Stimulated activated CD4-positive, alpha-beta T cell treated with anti-CD3 and anti-CD28 coated beads, Interleukin-4, amount 100 ng/mL, for 4 hours (primary cell): ENCODE measurements at regions not wholly inside any gene's neighbourhood (a gene's known extent, or its start where the extent isn't known, plus 50 kb on each side); places are given as distances from the start of the nearest gene placed in this dataset.
"Not testable (repeated sequence)": the region's sequence is repeated elsewhere in the genome, so short reads cannot be mapped to it uniquely, and the experiment has no call there.

ENCODE experiments used
- DNase-seq, 2 experiments: peaks; one replicate each; pipeline ENCODE4 v3.0.0-alpha.2; 2020

DNA sequence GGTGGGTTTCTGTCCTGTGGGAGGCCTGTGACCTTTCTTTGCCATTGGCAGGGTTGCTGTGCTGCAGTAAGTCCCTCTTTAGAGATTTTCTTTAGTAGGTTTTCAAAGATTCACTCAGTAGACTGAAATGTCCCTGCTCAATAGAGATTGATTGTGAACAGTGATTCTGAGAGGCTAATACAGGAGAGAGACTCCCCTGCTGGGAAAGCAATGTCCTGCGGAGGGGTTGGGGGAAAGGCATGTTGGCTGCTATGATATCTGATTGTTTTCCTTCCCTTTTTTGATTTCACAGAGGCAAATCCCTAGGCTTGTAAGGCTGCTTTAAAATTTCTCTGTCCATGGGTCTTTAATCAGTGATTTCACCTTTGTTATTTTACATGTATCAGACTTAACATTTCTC lies 589.9 kb downstream of the ADGRL2 start:
- DNase-seq = no peak

DNA sequence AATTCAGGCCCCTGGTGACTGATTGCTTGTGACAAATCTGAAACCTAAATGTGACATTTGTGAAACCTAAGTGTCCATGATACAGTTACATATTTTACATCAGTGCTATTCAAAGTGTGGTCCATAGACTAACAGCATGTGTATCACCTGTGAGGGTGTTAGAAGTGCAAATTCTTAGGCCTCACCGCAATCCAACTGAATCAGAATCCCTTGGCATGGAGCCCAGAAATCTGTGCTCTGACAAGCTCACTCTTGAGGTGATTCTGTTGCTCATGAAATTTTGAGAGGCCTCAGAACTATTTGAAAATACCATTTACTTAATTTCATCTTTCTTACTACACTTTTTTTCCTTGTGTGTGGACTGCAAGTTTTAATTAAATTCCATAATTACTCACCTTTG lies 587.9 kb downstream of the ADGRL2 start:
- DNase-seq = no peak

DNA sequence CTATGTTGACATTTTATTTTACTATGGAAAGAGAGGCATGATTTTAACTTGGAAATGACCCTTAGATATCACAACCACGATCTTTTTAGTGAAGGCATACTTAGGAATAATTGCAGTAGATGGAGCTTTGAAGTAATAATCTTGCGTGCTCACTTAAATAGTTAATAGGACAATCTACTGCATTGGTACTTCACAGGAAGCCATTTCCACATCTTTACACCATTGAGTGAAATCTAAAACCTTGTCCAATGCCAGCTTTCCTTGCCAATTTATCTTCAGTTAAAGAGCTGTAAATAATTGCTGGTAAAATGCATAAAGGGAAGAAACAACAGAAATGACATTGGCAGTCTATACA lies 586.3 kb downstream of the ADGRL2 start:
- no peak for DNase-seq

DNA sequence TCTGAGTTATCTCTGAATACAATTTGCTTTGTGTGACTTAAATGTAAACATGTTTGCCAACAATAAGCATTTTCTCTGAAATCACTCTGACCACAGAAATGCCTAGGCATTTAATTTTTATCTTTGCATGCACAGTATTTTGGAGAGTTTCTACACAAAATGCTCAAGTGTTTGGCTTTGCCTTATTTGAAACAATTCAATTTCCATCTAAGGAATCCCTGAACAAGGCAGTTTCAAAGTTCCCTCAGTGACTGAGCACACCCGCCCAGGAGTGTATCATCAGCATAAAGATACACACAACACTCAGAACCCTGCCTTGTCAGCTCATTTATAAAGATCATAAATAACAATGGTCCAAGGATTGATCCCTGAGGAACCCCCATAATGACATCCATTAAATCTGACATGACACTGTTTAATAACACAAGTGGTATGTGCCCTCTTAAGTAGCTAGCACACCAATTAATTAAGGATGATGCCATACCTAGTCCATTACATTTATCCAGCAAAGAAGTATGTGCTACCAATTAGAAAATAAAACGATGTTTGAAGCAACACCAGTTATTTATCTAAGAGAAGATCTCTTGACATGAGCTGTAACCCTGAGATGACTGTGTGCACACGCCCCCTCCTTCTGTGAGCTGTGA lies 585.8 kb downstream of the ADGRL2 start:
- no peak for DNase-seq

DNA sequence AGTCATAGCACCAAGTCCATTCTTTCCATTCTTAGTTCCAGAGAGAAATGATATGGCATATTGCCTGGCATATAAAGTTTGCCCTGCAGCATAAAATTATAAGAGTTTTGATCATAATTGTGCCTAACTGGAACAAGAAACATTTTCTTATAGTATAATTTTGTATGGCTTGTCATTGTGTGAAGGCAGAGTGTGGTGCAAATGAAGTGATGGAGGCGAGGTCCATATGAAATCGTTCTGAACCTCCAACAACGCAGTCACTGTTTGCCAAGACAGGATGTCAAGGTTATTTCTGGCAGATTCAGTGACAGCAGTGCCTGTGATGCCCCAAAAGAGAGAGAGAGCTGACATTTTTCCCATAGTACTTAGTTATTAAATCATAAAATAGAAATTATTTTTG lies 584.0 kb downstream of the ADGRL2 start:
- no peak for DNase-seq

DNA sequence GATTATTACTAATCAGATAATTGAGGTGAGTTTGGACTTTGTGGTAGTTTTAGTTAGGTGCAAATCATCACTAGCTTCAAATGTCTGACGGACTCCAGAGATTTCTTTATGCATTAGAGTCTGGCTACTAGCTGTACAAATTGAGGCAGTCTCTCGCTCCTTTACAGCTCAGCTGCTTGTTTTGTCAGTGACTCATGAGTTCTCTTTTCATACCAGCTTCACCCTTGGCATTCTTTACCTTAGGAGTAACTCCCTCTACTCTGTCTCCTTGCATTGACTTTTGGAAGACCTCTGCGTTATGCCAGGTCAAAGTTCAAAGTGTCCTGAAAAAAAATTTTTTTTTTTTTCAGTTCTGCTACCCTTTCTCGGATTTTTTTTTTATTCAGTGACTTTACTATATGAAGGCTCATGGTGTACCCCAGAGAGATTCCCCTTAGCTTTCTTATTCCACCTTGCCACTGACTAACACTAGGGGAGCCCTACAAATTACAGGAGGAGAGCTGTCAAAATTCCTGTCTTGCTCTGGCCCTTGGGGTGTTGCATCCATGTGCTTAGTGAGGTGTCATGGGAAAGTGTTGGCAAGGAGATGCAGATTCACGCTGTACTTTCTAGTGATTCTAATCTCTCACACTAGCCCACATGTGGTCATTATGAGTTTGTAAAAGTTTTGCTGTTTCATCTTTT lies 576.6 kb downstream of the ADGRL2 start:
- DNase-seq = no peak

DNA sequence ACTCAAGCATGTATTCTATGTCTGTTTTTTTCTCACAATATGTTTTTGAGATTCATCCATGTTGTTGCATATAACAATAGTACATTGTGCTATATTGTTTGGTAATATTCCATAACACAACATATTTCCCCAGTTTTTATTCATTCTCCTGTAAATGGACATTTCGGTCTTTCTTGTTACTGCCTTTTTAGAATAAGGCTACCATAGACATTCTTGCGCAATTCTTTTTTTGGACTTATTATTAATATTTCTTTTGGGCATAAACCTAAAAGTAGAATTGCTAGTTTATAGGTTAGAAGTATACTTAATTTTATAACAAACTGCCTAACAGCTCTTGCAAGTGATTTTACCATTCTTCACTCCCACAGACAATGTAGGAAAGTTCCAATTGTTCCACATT lies 573.0 kb downstream of the ADGRL2 start:
- DNase-seq = no peak

DNA sequence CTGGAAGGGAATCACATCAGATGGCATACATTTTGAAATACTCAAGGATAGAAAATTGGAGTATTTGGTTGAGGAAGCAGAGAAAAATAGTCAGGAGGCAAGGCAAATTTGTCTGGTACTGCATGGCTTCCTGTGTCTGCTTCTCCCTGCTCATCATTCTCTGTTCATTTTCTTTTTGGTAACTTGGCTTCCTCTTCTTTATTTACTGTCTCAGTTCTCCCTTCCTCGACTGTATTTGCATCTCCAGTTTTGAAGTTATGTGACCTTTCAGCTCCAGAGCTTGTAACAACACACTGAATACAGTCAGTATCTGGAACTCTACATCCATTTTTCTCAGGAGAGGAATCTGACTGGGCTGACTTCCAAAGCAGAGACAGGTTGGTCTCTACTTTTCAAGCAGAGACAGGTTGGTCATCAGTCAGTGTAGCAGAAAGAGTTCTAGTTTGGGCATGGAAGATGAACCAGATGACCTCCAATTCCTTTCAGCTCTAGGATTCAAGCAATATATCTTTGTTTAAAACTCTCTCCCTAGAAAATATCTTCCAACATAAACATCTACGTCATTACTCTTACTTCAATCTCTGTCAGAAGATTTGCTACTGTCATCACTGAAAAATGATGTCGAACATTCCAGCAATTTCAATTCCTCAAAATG lies 571.2 kb downstream of the ADGRL2 start:
- no peak for DNase-seq

DNA sequence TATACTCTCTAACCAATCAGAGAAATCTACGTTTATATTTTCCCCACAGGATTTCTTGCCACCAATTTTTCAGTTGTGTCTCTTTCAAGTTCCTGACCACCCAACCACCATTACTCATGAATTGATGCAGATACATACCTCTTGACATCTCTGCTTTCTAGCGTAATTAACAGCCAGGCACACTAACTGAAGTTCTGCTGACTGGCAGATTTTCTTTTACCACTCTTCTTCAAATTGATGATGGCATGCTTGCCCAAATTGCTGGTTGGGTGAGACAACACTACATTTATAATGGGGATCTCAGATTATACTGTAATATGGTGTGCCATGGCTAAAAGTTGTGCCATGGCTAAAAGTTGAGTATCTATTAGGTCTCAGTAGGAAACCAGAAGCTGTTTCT lies 566.7 kb downstream of the ADGRL2 start:
- DNase-seq = no peak

DNA sequence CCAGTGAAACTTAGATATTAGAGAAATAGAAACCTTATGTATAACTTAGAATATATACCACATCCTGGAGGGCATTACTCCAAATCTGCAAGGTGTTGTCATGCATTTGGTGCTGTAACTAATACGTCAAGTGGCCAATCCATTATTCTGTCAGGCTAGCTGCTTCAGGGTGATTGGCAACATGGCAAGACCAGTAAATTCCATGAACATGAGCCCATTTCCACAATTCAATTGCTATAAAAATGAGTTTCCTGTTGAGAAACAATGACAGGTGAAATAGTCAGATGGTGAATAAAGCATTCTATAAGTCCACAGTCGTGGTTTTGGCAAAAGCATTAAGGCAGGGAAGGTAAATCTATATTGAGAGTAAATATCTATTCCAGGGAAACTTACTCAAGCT lies 566.0 kb downstream of the ADGRL2 start:
- no peak for DNase-seq

DNA sequence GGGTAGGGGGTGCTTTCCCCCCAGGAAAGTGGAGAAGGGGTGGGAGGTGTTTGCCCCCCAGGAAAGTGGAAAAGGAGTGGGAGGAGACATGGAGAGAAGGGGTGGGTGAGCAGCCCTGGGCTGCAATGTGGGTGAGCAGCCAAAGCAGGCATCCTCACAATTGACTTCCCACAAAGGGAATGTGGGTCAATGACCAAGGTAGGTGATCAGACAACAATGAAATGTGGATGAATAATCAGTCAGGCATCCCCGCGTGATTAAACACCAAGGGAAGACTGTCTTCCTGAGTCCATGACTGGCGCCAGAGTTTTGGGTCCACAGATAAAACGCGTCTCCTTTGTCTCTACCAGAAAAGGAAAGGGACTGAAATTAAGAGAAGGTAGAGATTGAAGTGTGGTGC lies 558.8 kb downstream of the ADGRL2 start:
- not testable (repeated sequence) for DNase-seq

DNA sequence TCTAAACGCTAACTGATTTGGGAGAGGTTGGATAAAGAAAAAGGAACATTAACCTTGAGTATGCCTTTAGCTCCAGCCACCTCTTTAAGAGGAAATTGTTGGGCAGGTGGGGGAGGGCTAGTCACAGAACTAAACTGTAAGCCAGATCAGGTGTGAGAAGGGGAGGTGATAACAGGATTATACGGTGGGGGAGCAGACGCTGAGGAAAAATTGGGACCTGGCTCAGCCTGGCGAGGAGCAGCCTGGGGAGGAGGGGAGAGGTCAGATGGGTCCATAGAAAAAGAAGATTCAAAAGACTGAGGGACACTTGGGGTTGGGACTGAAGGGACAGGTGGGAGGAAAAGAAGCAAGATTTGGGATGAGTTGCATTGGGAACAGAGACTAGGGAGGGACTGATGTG lies 558.0 kb downstream of the ADGRL2 start:
- DNase-seq = not testable (repeated sequence)

DNA sequence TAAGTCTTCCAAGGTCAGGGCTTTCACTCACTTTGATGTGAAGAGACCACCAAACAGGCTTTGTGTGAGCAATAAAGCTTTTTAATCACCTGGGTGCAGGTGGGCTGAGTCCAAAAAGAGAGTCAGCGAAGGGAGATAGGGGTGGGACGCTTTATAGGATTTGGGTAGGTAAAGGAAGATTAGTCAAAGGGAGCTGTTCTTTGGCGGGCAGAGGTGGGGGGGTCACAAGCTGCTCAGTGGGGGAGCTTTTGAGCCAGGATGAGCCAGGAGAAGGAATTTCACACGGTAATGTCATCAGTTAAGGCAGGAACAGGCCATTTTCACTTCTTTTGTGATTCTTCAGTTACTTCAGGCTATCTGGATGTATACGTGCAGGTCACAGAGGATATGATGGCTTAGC lies 553.8 kb downstream of the ADGRL2 start:
- not testable (repeated sequence) for DNase-seq

DNA sequence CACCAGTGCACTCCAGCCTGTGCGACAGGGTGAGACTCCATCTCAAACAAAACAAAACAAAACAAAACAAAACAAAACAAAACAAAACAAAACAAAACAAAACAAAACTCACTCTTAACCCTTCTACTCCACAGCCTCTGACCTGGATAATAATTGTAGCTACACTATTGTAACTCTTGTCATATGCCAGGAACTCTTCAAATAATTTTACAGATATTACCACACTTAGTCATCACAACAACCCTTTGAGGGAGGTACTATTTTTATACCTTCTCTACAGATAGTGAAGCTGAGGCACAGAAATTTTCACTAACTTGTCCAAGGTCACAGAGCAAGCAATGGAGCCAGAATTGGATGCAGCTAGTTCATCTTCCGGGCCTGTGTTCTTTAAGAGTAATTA lies 547.8 kb downstream of the ADGRL2 start:
- no peak for DNase-seq

DNA sequence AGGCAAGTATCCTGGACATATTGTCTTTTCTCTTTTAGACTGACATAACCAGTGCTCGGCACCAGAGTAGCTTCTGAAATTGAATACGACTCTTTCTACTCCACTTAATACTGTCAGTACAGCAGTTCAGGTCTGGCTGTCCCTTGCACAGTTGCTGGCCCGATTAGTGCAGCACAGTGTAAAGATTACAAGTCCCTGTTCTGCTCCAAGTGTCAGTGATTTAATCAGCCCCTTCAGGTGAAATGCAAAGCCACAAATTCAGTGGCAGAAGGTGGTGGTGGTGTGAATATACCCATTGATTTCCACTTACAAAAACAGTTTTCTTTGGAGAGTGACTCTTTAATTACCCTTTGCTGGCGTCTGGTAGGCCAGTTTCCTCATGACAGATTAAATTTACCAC lies 545.4 kb downstream of the ADGRL2 start:
- no peak for DNase-seq

DNA sequence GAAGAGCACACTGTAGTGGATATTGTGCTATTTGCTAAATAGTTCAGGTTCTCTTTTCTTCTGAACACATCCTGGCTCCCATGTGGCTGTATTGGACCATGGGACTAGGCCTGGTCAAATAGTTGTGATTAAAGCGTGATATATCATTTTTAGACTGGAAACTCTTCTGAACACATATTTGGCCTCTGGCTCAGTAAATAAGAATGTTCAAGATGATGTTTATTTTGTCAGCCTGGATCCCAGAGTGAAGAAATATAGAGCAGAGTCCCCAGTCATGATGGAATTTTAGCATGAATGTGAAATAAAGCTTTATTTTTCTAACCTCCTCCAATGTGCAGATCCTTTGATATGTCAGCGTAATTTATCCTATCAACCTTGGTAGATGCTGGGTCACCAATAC lies 542.6 kb downstream of the ADGRL2 start:
- DNase-seq = no peak

DNA sequence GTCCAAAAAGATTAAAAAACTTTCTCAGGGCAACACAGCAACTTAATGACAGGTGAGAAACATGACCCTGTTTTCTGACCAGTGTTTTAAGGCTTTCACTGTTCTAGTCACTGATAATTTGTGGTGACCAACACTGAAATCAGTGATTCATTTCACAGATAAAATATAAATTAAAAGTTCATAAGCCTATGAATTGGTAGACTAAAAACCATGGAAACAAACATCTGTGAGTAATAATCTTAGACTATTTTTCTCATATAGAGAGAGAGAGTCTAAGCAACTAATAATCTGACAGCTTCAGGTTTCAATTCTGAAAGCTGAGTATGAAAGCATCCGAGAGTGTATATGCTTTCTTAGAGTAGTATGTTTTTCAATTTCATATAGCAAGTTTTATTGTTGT lies 536.9 kb downstream of the ADGRL2 start:
- no peak for DNase-seq

DNA sequence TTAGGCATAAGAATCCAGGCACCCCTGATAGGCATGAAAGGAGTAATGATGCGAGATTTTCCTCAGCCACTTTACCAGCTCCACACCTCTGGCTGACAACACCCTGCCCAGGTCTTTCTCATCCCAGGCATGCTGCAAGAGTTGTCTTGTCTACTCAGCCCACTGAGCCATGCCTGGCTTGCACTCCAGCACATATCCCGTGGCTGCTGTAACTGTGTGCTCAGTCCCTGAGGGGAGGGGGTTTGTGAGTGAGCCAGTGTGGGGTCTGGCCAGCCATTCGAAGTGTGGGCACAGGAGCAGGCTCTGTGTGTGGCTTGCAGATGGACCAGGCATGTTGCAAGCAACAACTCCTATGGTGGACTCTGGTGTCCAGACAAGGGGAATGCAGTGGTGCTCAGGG lies 529.6 kb downstream of the ADGRL2 start:
- no peak for DNase-seq

DNA sequence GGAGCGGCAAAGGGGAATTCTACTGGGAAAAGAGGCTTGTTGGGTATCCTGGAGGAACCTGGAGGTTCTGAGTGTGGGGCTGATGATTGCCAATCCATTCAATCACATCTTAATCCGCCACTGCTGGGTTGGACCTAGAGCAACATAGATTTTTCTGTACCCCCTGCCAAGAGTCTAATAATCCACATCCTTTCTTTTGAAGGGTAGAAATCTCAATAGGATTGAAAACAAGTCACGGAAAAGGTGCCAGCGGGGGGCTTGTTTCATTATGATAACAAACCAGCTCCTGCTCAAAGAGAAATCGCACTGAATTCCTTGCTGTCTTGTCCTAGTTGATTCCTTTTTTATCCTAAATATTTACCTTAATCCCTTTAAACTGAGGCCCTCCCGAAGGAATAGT lies 528.5 kb downstream of the ADGRL2 start:
- DNase-seq = no peak

DNA sequence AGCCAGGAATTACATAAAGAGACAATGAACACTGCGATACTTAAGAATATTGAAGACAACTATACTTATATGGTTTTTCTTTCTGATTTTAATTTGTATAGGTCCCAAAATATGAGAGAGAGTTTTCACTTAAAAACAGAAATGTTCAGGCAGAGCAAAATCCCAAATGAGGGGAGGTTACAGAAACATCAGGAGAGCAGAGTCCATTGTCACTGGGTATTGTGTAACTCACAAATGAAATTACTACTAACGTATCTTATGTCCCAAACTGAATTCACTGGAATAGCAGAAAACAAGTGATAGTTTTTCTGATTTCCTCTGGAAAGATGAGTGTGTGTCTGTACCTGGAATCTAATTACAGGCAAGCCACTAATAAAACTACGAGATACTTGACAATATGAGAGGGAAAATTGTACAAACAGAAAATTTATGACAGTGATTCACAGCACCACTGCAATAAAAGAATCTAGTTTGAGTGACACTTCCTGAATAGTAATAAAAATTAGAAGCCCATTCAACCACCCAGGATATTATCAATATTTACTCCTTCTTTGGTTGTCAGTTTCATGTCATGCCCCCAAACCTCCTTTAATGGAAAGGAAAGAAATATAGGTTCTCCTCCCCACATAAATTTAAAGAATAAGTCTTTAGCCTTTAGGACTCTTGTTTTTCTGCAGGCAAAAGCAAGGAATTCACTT lies 522.6 kb downstream of the ADGRL2 start:
- no peak for DNase-seq

DNA sequence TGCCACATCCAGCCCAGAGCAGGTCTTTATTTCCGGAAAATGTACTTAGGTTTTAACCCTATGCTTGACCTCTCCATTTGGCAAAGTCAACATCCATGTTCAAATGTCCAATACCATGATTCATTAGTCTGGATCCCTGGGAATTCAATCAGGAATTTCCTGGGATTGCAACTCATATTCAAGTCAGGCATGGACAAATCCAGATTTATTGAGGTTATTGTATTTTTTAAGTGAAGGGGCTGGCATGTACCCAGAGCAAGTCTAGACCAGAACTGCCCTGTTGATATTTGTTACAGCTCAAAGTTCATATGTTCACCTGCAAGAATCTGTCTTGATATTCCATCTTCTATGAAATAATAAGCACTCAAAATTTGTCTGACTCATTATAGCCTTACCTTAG lies 521.1 kb downstream of the ADGRL2 start:
- DNase-seq = no peak

DNA sequence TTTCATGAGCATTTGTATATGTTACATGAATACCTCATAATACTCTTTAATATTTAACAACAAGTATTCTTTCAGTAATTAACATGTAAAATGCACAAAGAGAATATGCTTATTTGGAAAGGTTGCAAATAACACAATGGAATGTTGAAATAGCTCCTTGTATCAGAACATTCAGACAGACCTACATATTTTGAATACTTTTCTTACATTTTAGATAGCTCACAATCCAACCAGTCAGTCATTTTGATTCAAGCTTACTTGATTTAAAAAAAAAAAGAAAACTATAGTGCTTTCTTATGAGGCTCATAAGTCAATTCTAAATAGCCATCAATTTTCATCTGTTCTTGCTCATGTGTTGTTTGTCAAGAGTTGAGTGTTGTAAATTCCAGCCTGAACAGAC lies 518.8 kb downstream of the ADGRL2 start:
- DNase-seq = no peak

DNA sequence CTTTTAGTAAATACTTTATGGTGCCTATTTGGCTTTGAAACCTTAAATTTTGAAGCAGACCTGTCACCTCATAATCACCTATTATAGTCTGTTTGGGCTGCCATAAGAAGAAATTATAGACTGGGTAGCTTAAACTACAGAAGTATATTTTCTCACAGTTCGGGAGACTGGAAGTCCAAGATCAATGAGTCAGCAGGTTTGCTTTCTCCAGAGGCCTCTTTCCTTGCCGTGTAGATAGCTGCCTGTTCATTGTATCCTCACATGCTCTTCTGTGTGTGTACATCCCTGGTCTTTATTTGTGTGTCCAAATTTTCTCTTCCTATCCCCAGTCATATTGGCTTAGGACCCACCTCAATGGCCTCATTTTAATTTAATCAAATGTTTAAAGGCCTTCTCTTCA lies 518.2 kb downstream of the ADGRL2 start:
- no peak for DNase-seq

DNA sequence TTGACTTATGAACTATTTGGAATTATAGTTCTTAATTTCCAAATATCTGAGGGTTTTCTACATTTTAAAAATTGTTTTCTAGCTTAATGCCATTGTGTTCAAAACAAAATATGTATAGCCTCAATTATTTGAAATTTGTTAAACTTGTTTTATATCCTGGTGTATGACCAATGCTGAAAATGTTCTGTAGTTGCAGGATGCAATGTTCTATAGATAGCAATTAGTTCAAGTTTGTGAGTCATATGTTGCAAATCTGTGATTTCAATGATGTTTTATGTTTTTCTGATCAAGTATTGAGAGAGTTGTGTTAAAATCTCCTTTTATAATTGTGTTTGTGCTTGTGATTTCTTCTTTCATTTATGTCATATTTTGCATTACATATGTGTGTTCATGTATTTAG lies 517.5 kb downstream of the ADGRL2 start:
- no peak for DNase-seq
